22Rv1 (cell line): ENCODE measurements at regions not wholly inside any gene's neighbourhood (a gene's known extent, or its start where the extent isn't known, plus 50 kb on each side); places are given as distances from the start of the nearest gene placed in this dataset.

Experiments
- ZFX ChIP-seq: fragments of 450-650 bp; IDR thresholded peaks from 2 replicates; pipeline ENCODE4 v1.6.1; 2017; ENCODE audit warnings: antibody characterized with exemption, borderline replicate concordance
- TF ChIP-seq, protein P1 (sequence below): fragments of 450-650 bp; IDR thresholded peaks from 2 replicates; pipeline ENCODE4 v1.5.1; 2017; ENCODE audit warnings: mild to moderate bottlenecking

DNA sequence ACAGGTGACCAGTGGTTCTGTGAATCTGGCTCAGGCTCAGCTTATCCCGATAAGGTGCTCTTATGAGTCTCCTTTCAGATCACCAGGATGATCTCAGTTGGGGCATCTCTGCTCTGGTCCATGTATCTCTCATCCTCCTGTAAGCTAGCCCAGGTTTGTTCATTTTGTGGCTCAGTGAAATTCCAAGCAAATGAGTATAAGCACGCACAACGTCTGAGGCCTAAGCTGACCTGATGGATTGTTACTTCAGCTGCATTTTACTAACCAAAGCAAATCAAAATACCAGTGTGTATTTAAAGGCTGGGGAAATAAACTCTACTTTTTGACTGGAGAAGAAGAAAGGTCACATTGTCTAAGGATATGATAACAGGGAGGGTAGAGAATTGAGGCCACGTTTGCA, 551.0 kb upstream of the BTBD3 start:
- TF ChIP-seq, protein P1, sequence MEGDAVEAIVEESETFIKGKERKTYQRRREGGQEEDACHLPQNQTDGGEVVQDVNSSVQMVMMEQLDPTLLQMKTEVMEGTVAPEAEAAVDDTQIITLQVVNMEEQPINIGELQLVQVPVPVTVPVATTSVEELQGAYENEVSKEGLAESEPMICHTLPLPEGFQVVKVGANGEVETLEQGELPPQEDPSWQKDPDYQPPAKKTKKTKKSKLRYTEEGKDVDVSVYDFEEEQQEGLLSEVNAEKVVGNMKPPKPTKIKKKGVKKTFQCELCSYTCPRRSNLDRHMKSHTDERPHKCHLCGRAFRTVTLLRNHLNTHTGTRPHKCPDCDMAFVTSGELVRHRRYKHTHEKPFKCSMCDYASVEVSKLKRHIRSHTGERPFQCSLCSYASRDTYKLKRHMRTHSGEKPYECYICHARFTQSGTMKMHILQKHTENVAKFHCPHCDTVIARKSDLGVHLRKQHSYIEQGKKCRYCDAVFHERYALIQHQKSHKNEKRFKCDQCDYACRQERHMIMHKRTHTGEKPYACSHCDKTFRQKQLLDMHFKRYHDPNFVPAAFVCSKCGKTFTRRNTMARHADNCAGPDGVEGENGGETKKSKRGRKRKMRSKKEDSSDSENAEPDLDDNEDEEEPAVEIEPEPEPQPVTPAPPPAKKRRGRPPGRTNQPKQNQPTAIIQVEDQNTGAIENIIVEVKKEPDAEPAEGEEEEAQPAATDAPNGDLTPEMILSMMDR: no peak
- TF ChIP-seq ZFX: no peak
